H9 (cell line): ENCODE measurements at regions not wholly inside any gene's neighbourhood (a gene's known extent, or its start where the extent isn't known, plus 50 kb on each side); places are given as distances from the start of the nearest gene placed in this dataset.

Experiments
- DNase-seq: peaks from one replicate; pipeline ENCODE4 v3.0.0-alpha.2; 2017
- H2AFZ ChIP-seq: one replicate; pipeline ENCODE4 v1.6.1; 2013; ENCODE audit warnings: mild to moderate bottlenecking, low read length, control low read depth, moderate library complexity
- H2AK5ac ChIP-seq: 2 replicates; pipeline ENCODE4 v1.6.1; 2013; ENCODE audit warnings: low read length, control low read depth, mixed read lengths; ENCODE audit not compliant: insufficient read length
- H2BK120ac ChIP-seq: one replicate; pipeline ENCODE4 v1.6.1; 2013; ENCODE audit warnings: low read depth, mild to moderate bottlenecking, low read length, control low read depth, inconsistent platforms; ENCODE audit not compliant: poor library complexity, severe bottlenecking
- H2BK12ac ChIP-seq: 2 replicates; pipeline ENCODE4 v1.6.1; 2013; ENCODE audit warnings: low read length, control low read depth, mixed read lengths, low read depth; ENCODE audit not compliant: insufficient read length
- H2BK15ac ChIP-seq: 2 replicates; pipeline ENCODE4 v1.6.1; 2013; ENCODE audit warnings: low read depth, low read length, control low read depth
- H2BK20ac ChIP-seq: one replicate; pipeline ENCODE4 v1.6.1; 2013; ENCODE audit warnings: low read depth, mild to moderate bottlenecking, low read length, control low read depth, inconsistent platforms; ENCODE audit not compliant: poor library complexity, severe bottlenecking
- H2BK5ac ChIP-seq: 2 replicates; pipeline ENCODE4 v1.6.1; 2013; ENCODE audit warnings: low read length, control low read depth, mixed read lengths; ENCODE audit not compliant: insufficient read length
- H3K14ac ChIP-seq: 2 replicates; pipeline ENCODE4 v1.6.1; 2013; ENCODE audit warnings: low read length, control low read depth; ENCODE audit not compliant: insufficient read depth
- H3K18ac ChIP-seq: 2 replicates; pipeline ENCODE4 v1.6.1; 2013; ENCODE audit warnings: low read depth, mild to moderate bottlenecking, mixed read lengths, low read length, control low read depth; ENCODE audit not compliant: insufficient read length
- H3K23ac ChIP-seq: 2 replicates; pipeline ENCODE4 v1.6.1; 2013; ENCODE audit warnings: low read length, control low read depth, mixed read lengths, low read depth; ENCODE audit not compliant: insufficient read length
- H3K23me2 ChIP-seq: 2 replicates; pipeline ENCODE4 v1.6.1; 2013; ENCODE audit warnings: low read depth, mild to moderate bottlenecking, mixed read lengths, low read length, control low read depth; ENCODE audit not compliant: insufficient read length, poor library complexity, severe bottlenecking
- H3K27ac ChIP-seq: 2 replicates; pipeline ENCODE4 v1.5.1; 2013; ENCODE audit warnings: low read length, control low read depth, mixed read lengths, low read depth; ENCODE audit not compliant: insufficient read length
- H3K27me3 ChIP-seq: 2 replicates; pipeline ENCODE4 v1.6.1; 2013; ENCODE audit warnings: low read length, control low read depth, inconsistent platforms; ENCODE audit not compliant: insufficient read depth
- H3K4ac ChIP-seq: 2 replicates; pipeline ENCODE4 v1.6.1; 2013; ENCODE audit warnings: low read depth, mild to moderate bottlenecking, control low read depth, inconsistent platforms, low read length, moderate library complexity
- H3K4me1 ChIP-seq: 2 replicates; pipeline ENCODE4 v1.6.1; 2013; ENCODE audit warnings: low read length, control low read depth, inconsistent platforms; ENCODE audit not compliant: insufficient read depth
- H3K4me2 ChIP-seq: 2 replicates; pipeline ENCODE4 v1.6.1; 2013; ENCODE audit warnings: low read length, control low read depth, mixed read lengths; ENCODE audit not compliant: insufficient read length, insufficient read depth
- H3K56ac ChIP-seq: 2 replicates; pipeline ENCODE4 v1.6.1; 2013; ENCODE audit warnings: low read depth, mild to moderate bottlenecking, mixed read lengths, low read length, control low read depth; ENCODE audit not compliant: insufficient read length
- H3K79me1 ChIP-seq: 2 replicates; pipeline ENCODE4 v1.6.1; 2013; ENCODE audit warnings: low read depth, mild to moderate bottlenecking, moderate library complexity, low read length, control low read depth, inconsistent platforms; ENCODE audit not compliant: insufficient read depth, poor library complexity, severe bottlenecking
- H3K79me2 ChIP-seq: 2 replicates; pipeline ENCODE4 v1.6.1; 2013; ENCODE audit warnings: low read length, control low read depth, inconsistent platforms; ENCODE audit not compliant: insufficient read depth
- H3K9ac ChIP-seq: 2 replicates; pipeline ENCODE4 v1.6.1; 2013; ENCODE audit warnings: low read length, control low read depth, mixed read lengths; ENCODE audit not compliant: insufficient read length; ENCODE audit errors: extremely low read depth
- H3K9me3 ChIP-seq: one replicate; pipeline ENCODE4 v1.6.1; 2013; ENCODE audit warnings: low read depth, low read length, inconsistent platforms; ENCODE audit not compliant: control insufficient read depth
- H3T11ph ChIP-seq: one replicate; pipeline ENCODE4 v1.6.1; 2013; ENCODE audit warnings: mild to moderate bottlenecking, low read length, control low read depth, inconsistent platforms
- H4K20me1 ChIP-seq: one replicate; pipeline ENCODE4 v1.6.1; 2013; ENCODE audit not compliant: control insufficient read depth, insufficient read length, insufficient read depth
- H4K5ac ChIP-seq: 2 replicates; pipeline ENCODE4 v1.6.1; 2013; ENCODE audit warnings: low read depth, mild to moderate bottlenecking, mixed read lengths, low read length, control low read depth; ENCODE audit not compliant: insufficient read length
- H4K8ac ChIP-seq: replicated peaks from 2 replicates; pipeline ENCODE4 v1.6.1; 2013; ENCODE audit warnings: low read length, control low read depth, mixed read lengths, low read depth; ENCODE audit not compliant: insufficient read length
- H4K91ac ChIP-seq: 2 replicates; pipeline ENCODE4 v1.6.1; 2013; ENCODE audit warnings: low read depth, mild to moderate bottlenecking, moderate library complexity, mixed read lengths, low read length, control low read depth; ENCODE audit not compliant: insufficient read length
- H3K27ac Mint-ChIP-seq, 3 experiments: 2 replicates in 2 of 3; 3 replicates in 1 of 3; pipeline ENCODE4 v1.8.0; 2020 to 2021; ENCODE audit warnings: mixed read lengths in 3 of 3, mild to moderate bottlenecking in 1 of 3, moderate library complexity in 1 of 3
- H3K27me3 Mint-ChIP-seq: 2 replicates; pipeline ENCODE4 v1.8.0; 2021; ENCODE audit warnings: low read depth, mild to moderate bottlenecking, moderate library complexity, mixed read lengths
- H3K36me3 Mint-ChIP-seq, 3 experiments: 2 replicates in 2 of 3; 3 replicates in 1 of 3; pipeline ENCODE4 v1.8.0; 2020 to 2021; ENCODE audit warnings: low read depth in 3 of 3, mixed read lengths in 3 of 3; ENCODE audit not compliant: insufficient read depth in 1 of 3
- H3K4me1 Mint-ChIP-seq, 2 experiments: 2 replicates each; pipeline ENCODE4 v1.8.0; 2020; ENCODE audit warnings: mixed read lengths in 2 of 2
- H3K4me3 Mint-ChIP-seq, 2 experiments: 2 replicates in 1 of 2; 3 replicates in 1 of 2; pipeline ENCODE4 v1.8.0; 2020 to 2021; ENCODE audit warnings: mild to moderate bottlenecking in 2 of 2, mixed read lengths in 2 of 2, moderate library complexity in 1 of 2
- H3K9me3 Mint-ChIP-seq, 2 experiments: 2 replicates in 1 of 2; 3 replicates in 1 of 2; pipeline ENCODE4 v1.8.0; 2020; ENCODE audit warnings: mild to moderate bottlenecking in 2 of 2, mixed read lengths in 2 of 2, moderate library complexity in 1 of 2
- WGBS: extraction: QIAGEN DNeasy Blood & Tissue Kit; methylation state at CpG from one replicate; pipeline ENCODE4 v1.1.7; 2013; ENCODE audit warnings: missing lambda C conversion rate, low lambda C conversion rate, mixed read lengths; ENCODE audit not compliant: insufficient read length; ENCODE audit errors: extremely low coverage; 5-methylcytosine and 5-hydroxymethylcytosine counted together
- TF ChIP-seq, protein P1 (sequence below): fragments of 200-600 bp; sonication (generic); conservative IDR thresholded peaks from 3 replicates; pipeline ENCODE4 v1.8.0; 2021; ENCODE audit warnings: antibody characterized with exemption, mild to moderate bottlenecking

DNA sequence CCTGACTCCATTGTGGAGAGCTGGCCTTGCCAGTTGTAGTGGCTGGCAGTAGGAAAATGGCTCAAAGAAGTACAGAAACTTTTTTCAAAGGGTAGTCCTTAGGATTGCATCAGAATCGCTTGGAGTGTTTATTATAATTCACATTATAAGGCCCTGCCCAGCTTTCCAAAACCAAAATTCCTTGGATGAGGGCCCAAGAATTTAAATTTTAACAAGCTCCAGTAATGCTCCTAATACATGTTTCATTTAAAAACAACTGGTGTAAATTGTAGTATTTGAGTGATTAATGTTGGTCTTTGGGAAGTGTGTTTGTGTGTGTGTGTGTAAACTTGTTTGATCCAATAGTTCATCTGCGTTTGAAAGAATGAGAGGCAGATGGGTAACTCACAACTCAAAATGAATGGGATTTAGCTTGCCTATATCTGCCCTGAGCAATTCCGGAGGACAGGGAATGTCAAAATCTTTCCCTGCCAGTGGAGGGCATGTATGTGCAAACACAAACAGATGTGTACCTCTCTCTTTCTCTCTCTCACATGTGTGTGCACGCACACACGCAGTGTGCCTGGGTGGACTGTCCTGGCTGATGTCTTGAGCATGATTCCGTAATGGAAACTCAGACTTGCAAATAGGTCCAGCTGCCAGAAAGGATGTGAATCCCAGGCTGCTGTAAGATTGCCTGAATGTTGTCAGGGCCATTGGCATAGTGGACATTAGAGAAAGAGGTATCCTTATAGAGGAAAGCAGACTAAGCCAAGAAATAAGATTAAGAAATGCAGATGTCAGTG, 293.1 kb downstream of the LMX1A start:
- Histone ChIP-seq H4K8ac (no peak overlapping the region), H2BK120ac (no peak overlapping the region), H3K56ac (no peak overlapping the region), H3K79me1 (no peaks in the 10 kb centered on the region), H3K9ac (no peak overlapping the region), H3K18ac (no peak overlapping the region), H3K23ac (no peak overlapping the region), H3K4ac (no peak overlapping the region), H3K23me2 (no peaks in the 10 kb centered on the region), H2AK5ac (no peak overlapping the region), H2BK15ac (no peak overlapping the region), H3K9me3 (no peaks in the 10 kb centered on the region), H3K14ac (no peak overlapping the region), H4K91ac (no peak overlapping the region), H4K20me1 (no peaks in the 10 kb centered on the region), H3T11ph (no peak overlapping the region), H4K5ac (no peak overlapping the region), H2BK20ac (no peak overlapping the region), H2BK5ac (no peak overlapping the region), H3K27ac (no peak overlapping the region), H2AFZ (no peak overlapping the region), H3K4me2 (no peak overlapping the region), H3K79me2 (no peaks in the 10 kb centered on the region), H3K4me1 (peaks cover 3% of the 10 kb centered on the region; the same call in 1 of the 2 replicates), H2BK12ac (no peak overlapping the region), H3K27me3 (peaks cover 9% of the 10 kb centered on the region; the same call in 1 of the 2 replicates)
- Mint-ChIP-seq H3K4me1 (peaks cover 8 to 10% of the 10 kb centered on the region in 2 experiments), H3K27me3 (peaks cover 79% of the 10 kb centered on the region), H3K4me3 (no peak overlapping the region), H3K36me3 (no peaks in the 10 kb centered on the region), H3K9me3 (no peaks in the 10 kb centered on the region), H3K27ac (no peak overlapping the region)
- TF ChIP-seq, protein P1, sequence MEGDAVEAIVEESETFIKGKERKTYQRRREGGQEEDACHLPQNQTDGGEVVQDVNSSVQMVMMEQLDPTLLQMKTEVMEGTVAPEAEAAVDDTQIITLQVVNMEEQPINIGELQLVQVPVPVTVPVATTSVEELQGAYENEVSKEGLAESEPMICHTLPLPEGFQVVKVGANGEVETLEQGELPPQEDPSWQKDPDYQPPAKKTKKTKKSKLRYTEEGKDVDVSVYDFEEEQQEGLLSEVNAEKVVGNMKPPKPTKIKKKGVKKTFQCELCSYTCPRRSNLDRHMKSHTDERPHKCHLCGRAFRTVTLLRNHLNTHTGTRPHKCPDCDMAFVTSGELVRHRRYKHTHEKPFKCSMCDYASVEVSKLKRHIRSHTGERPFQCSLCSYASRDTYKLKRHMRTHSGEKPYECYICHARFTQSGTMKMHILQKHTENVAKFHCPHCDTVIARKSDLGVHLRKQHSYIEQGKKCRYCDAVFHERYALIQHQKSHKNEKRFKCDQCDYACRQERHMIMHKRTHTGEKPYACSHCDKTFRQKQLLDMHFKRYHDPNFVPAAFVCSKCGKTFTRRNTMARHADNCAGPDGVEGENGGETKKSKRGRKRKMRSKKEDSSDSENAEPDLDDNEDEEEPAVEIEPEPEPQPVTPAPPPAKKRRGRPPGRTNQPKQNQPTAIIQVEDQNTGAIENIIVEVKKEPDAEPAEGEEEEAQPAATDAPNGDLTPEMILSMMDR = no peak
- no peak for DNase-seq
- WGBS = no CpG with 5 or more reads among the region's 6 CpGs
